ENCODE measurements at regions not wholly inside any gene's neighbourhood (a gene's known extent, or its start where the extent isn't known, plus 50 kb on each side); places are given as distances from the start of the nearest gene placed in this dataset.

DNA sequence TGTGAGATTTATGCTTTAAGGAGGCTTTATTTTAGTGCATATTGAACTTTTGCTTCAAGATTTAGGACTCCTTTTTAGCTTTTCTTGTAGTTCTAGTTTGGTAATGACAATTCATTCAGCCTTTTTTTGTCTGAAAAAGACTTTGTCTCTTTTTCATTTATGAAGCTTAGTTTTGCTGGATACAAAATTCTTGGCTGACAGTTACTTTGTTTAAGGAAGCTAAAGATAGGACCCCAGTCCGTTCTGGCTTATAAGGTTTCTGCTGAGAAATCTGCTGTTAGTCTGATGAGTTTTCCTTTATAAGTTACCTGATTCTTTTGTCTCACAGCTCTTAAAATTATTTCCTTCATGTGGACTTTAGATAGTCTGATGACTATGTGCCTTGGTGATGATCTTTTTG lies 142.8 kb upstream of the B3GAT2 start:
- no peak overlapping the region for H3K9ac ChIP-seq (replicated peaks in 1 of 4; ENCODE audit: extremely low read depth in 1 of 4, low read depth in 3 of 4, low read length in 3 of 4)
- no peak overlapping the region for H3K23ac ChIP-seq (ENCODE audit: insufficient read length)
- no peak overlapping the region for H3K4me2 ChIP-seq (ENCODE audit: insufficient read depth in 1 of 2, low read depth in 2 of 2, low read length in 2 of 2)
- no peak for DNase-seq (ENCODE audit: low read depth in 1 of 2, low spot score in 2 of 2)
- no peak overlapping the region for H3K4me3 ChIP-seq (ENCODE audit: extremely low read depth in 1 of 4, insufficient read depth in 2 of 4, low read depth in 3 of 4, low read length in 4 of 4)
- H3K36me3 ChIP-seq (ENCODE audit: control insufficient read depth in 2 of 4, insufficient read depth in 4 of 4, low read length in 3 of 4) = no peaks in the 10 kb centered on the region
- no peak overlapping the region for H3K27ac ChIP-seq (ENCODE audit: low read depth, low read length)
- no peak overlapping the region for H2AFZ ChIP-seq (ENCODE audit: low read length)
- ChIA-PET CTCF (ENCODE audit: partially characterized antibody) (no interaction called here), POLR2A (ENCODE audit: partially characterized antibody) (no interaction called here)
- H3K79me1 ChIP-seq (ENCODE audit: low read depth, low read length) = no peaks in the 10 kb centered on the region
- H3K4ac ChIP-seq (replicated peaks; ENCODE audit: insufficient read length, low read depth, low read length) = no peak overlapping the region
- no peak for TF ChIP-seq BACH1 (IDR thresholded peaks at IDR 0.05; ENCODE audit: low read length)
- TF ChIP-seq RNF2 (IDR thresholded peaks at IDR 0.05; ENCODE audit: borderline replicate concordance, low read depth, low read length, missing control alignments, poor library complexity, severe bottlenecking) = no peak
- TF ChIP-seq CEBPB (IDR thresholded peaks at IDR 0.05; ENCODE audit: low read depth, low read length) = no peak
- TF ChIP-seq ZNF274 (IDR thresholded peaks at IDR 0.05; ENCODE audit: borderline replicate concordance, extremely low read depth, low read length) = no peak
- TF ChIP-seq BCL11A (IDR thresholded peaks at IDR 0.05; ENCODE audit: low read depth in 2 of 2, low read length in 2 of 2) = no peak
- no peak overlapping the region for H2BK12ac ChIP-seq (ENCODE audit: low read depth, low read length)
- H2BK20ac ChIP-seq (ENCODE audit: low read length) = no peak overlapping the region
- no peak overlapping the region for H2AK5ac ChIP-seq (ENCODE audit: low read depth, low read length)
- H3K18ac ChIP-seq (ENCODE audit: extremely low read depth, low read length) = no peak overlapping the region
- H4K5ac ChIP-seq (ENCODE audit: insufficient read length, low read depth, low read length) = no peak overlapping the region
- no peak overlapping the region for H3K56ac ChIP-seq (replicated peaks; ENCODE audit: insufficient read length, low read depth, low read length)
- FAIRE-seq = no peak
- no peaks in the 10 kb centered on the region for H3K9me3 ChIP-seq (ENCODE audit: insufficient read depth in 2 of 2, low read depth in 1 of 2, low read length in 1 of 2)
- H3K23me2 ChIP-seq (ENCODE audit: low read depth, low read length) = no peaks in the 10 kb centered on the region
- no peaks in the 10 kb centered on the region for H3K79me2 ChIP-seq (ENCODE audit: control insufficient read depth in 1 of 2, insufficient read depth in 2 of 2, low read length in 2 of 2)
- no peak overlapping the region for H2BK5ac ChIP-seq (ENCODE audit: low read depth, low read length)
- no peaks in the 10 kb centered on the region for H4K20me1 ChIP-seq (replicated peaks in 1 of 2; ENCODE audit: control insufficient read depth in 1 of 2, insufficient read depth in 2 of 2, low read length in 2 of 2)
- no peaks in the 10 kb centered on the region for H3K4me1 ChIP-seq (replicated peaks in 1 of 4; ENCODE audit: control insufficient read depth in 3 of 4, insufficient read depth in 4 of 4, low read length in 3 of 4)
- H2BK120ac ChIP-seq (replicated peaks; ENCODE audit: low read depth, low read length) = no peak overlapping the region
- no peak overlapping the region for H4K8ac ChIP-seq (ENCODE audit: extremely low read depth, insufficient read depth, low read length)
- no peak overlapping the region for H3K14ac ChIP-seq (ENCODE audit: insufficient read length)
- H4K91ac ChIP-seq (replicated peaks; ENCODE audit: insufficient read length, low read length) = no peak overlapping the region
- H2BK15ac ChIP-seq (ENCODE audit: low read length) = no peak overlapping the region
- 67% methylated on average over 1 of the region's 1 CpG; no CpG with 5 or more reads in 1 of the 2 experiments for WGBS, 2 experiments (ENCODE audit: extremely low coverage in 1 of 2, insufficient coverage in 1 of 2, insufficient read length in 1 of 2, insufficient replicate concordance in 2 of 2, low coverage in 1 of 2, low lambda C conversion rate in 2 of 2, missing lambda C conversion rate in 1 of 2)
- 0 out of 7 replicates have a peak, but pooled peaks cover 0 to under 1% (median 0%) of the 10 kb centered on the region in 4 experiments for H3K27me3 ChIP-seq (replicated peaks in 1 of 4; ENCODE audit: control insufficient read depth in 3 of 4, extremely low read depth in 1 of 4, insufficient read depth in 3 of 4, low read length in 3 of 4)
